ENCODE measurements at regions not wholly inside any gene's neighbourhood (a gene's known extent, or its start where the extent isn't known, plus 50 kb on each side); places are given as distances from the start of the nearest gene placed in this dataset.

GRCh38 chr2:129152514-129152913 lies 827.0 kb upstream of the RAB6C start:
- DNase-seq (ENCODE audit: low read depth, low spot score): no peak
- H3K27ac ChIP-seq: no peak overlapping the region

- no peak overlapping the region for H3K27ac ChIP-seq
- DNase-seq (ENCODE audit: low read depth, low spot score): no peak
These were observed 818.6 kb upstream of the RAB6C start for GRCh38 chr2:129160879-129161278.

- no peak for DNase-seq (ENCODE audit: low read depth, low spot score)
- H3K27ac ChIP-seq: no peak overlapping the region
These were observed 815.1 kb upstream of the RAB6C start for GRCh38 chr2:129164220-129164949.

- DNase-seq (ENCODE audit: low read depth, low spot score): no peak
- H3K27ac ChIP-seq: no peak overlapping the region
These were observed 814.5 kb upstream of the RAB6C start for GRCh38 chr2:129165006-129165405.

GRCh38 chr2:129167456-129167855 lies 812.0 kb upstream of the RAB6C start:
- DNase-seq (ENCODE audit: low read depth, low spot score): no peak
- H3K27ac ChIP-seq: no peak overlapping the region

GRCh38 chr2:129170570-129170969 lies 808.9 kb upstream of the RAB6C start:
- DNase-seq (ENCODE audit: low read depth, low spot score): no peak
- no peak overlapping the region for H3K27ac ChIP-seq

- no peak overlapping the region for H3K27ac ChIP-seq
- DNase-seq (ENCODE audit: low read depth, low spot score): no peak
These were observed 805.3 kb upstream of the RAB6C start for GRCh38 chr2:129174143-129174542.

- DNase-seq (ENCODE audit: low read depth, low spot score): no peak
- no peak overlapping the region for H3K27ac ChIP-seq
These were observed 804.4 kb upstream of the RAB6C start for GRCh38 chr2:129175051-129175450.

- no peak overlapping the region for H3K27ac ChIP-seq
These were observed 803.1 kb upstream of the RAB6C start for GRCh38 chr2:129176375-129176774.

GRCh38 chr2:129178356-129178755 lies 801.1 kb upstream of the RAB6C start:
- DNase-seq (ENCODE audit: low read depth, low spot score): peak; percentile 61
- H3K27ac ChIP-seq: no peak overlapping the region

More at GRCh38 chr2:129176375-129176774, 803.1 kb upstream of the RAB6C start:
- DNase-seq (ENCODE audit: low read depth, low spot score): no peak

- DNase-seq (ENCODE audit: low read depth, low spot score): no peak
- H3K27ac ChIP-seq: no peak overlapping the region
These were observed 800.3 kb upstream of the RAB6C start for GRCh38 chr2:129179199-129179598.

- no peak for DNase-seq (ENCODE audit: low read depth, low spot score)
These were observed 799.2 kb upstream of the RAB6C start for GRCh38 chr2:129180124-129180716.

GRCh38 chr2:129181433-129181832 lies 798.0 kb upstream of the RAB6C start:
- DNase-seq (ENCODE audit: low read depth, low spot score): no peak
- no peak overlapping the region for H3K27ac ChIP-seq

More at GRCh38 chr2:129180124-129180716, 799.2 kb upstream of the RAB6C start:
- no peak overlapping the region for H3K27ac ChIP-seq

- H3K27ac ChIP-seq: no peak overlapping the region
- DNase-seq (ENCODE audit: low read depth, low spot score): no peak
These were observed 797.5 kb upstream of the RAB6C start for GRCh38 chr2:129181963-129182362.

- no peak for DNase-seq (ENCODE audit: low read depth, low spot score)
- no peak overlapping the region for H3K27ac ChIP-seq
These were observed 792.1 kb upstream of the RAB6C start for GRCh38 chr2:129187343-129187742.

GRCh38 chr2:129188451-129188850 lies 791.0 kb upstream of the RAB6C start:
- DNase-seq (ENCODE audit: low read depth, low spot score): no peak
- no peak overlapping the region for H3K27ac ChIP-seq

GRCh38 chr2:129189617-129190319 lies 789.7 kb upstream of the RAB6C start:
- H3K27ac ChIP-seq: no peak overlapping the region
- no peak for DNase-seq (ENCODE audit: low read depth, low spot score)

- H3K27ac ChIP-seq: no peak overlapping the region
- no peak for DNase-seq (ENCODE audit: low read depth, low spot score)
These were observed 789.0 kb upstream of the RAB6C start for GRCh38 chr2:129190494-129190893.

- no peak overlapping the region for H3K27ac ChIP-seq
- DNase-seq (ENCODE audit: low read depth, low spot score): no peak
These were observed 787.9 kb upstream of the RAB6C start for GRCh38 chr2:129191530-129191929.

- no peak for DNase-seq (ENCODE audit: low read depth, low spot score)
- no peak overlapping the region for H3K27ac ChIP-seq
These were observed 787.3 kb upstream of the RAB6C start for GRCh38 chr2:129192117-129192516.

GRCh38 chr2:129192841-129193253 lies 786.6 kb upstream of the RAB6C start:
- peak; percentile 12 for DNase-seq (ENCODE audit: low read depth, low spot score)
- no peak overlapping the region for H3K27ac ChIP-seq

Data from epithelial cell of prostate (primary cell).